Neuronal stem cell (in vitro differentiated cells): ENCODE measurements at regions not wholly inside any gene's neighbourhood (a gene's known extent, or its start where the extent isn't known, plus 50 kb on each side); places are given as distances from the start of the nearest gene placed in this dataset.

ENCODE experiments used
- DNase-seq: peaks from one replicate; pipeline ENCODE4 v3.0.0-alpha.2; 2013; ENCODE audit warnings: low spot score
- H2AFZ ChIP-seq: one replicate; pipeline ENCODE4 v1.6.1; 2013; ENCODE audit warnings: mild to moderate bottlenecking, low read length, inconsistent platforms
- H2AK5ac ChIP-seq: 2 replicates; pipeline ENCODE4 v1.6.1; 2013; ENCODE audit warnings: low read depth, mild to moderate bottlenecking, inconsistent platforms, low read length, moderate library complexity, mixed read lengths
- H2BK120ac ChIP-seq: 2 replicates; pipeline ENCODE4 v1.6.1; 2013; ENCODE audit warnings: low read depth, mild to moderate bottlenecking, inconsistent platforms, low read length, moderate library complexity, mixed read lengths
- H2BK12ac ChIP-seq: one replicate; pipeline ENCODE4 v1.6.1; 2013; ENCODE audit warnings: low read length, inconsistent platforms
- H2BK15ac ChIP-seq: 2 replicates; pipeline ENCODE4 v1.6.1; 2013; ENCODE audit warnings: mild to moderate bottlenecking, low read length, inconsistent platforms, mixed read lengths
- H2BK5ac ChIP-seq: one replicate; pipeline ENCODE4 v1.6.1; 2013; ENCODE audit warnings: inconsistent platforms, mild to moderate bottlenecking, low read length, moderate library complexity
- H3K14ac ChIP-seq: one replicate; pipeline ENCODE4 v1.6.1; 2013; ENCODE audit warnings: low read length, inconsistent platforms
- H3K18ac ChIP-seq: 2 replicates; pipeline ENCODE4 v1.6.1; 2013; ENCODE audit warnings: low read length, inconsistent platforms
- H3K23ac ChIP-seq: 2 replicates; pipeline ENCODE4 v1.6.1; 2013; ENCODE audit warnings: low read depth, mild to moderate bottlenecking, mixed read lengths, low read length, inconsistent platforms; ENCODE audit not compliant: poor library complexity
- H3K27ac ChIP-seq: replicated peaks from 3 replicates; pipeline ENCODE4 v1.5.1; 2013; ENCODE audit warnings: low read length, inconsistent platforms
- H3K27me3 ChIP-seq, 3 experiments: 2 replicates each; pipeline ENCODE4 v1.6.1; 2013; ENCODE audit warnings: low read length in 3 of 3, mild to moderate bottlenecking in 2 of 3, inconsistent platforms in 1 of 3, low read depth in 1 of 3, mixed read lengths in 1 of 3, moderate library complexity in 1 of 3; ENCODE audit not compliant: control insufficient read depth in 3 of 3, insufficient read depth in 3 of 3
- H3K36me3 ChIP-seq, 2 donors: replicated peaks in 1 of 2; 2 replicates each; pipeline ENCODE4 v1.6.1; 2013; ENCODE audit warnings: low read length in 2 of 2; ENCODE audit not compliant: control insufficient read depth in 2 of 2, insufficient read depth in 2 of 2
- H3K4ac ChIP-seq: 2 replicates; pipeline ENCODE4 v1.6.1; 2013; ENCODE audit warnings: inconsistent platforms, mild to moderate bottlenecking, low read length, moderate library complexity
- H3K4me1 ChIP-seq, 2 donors: 1 replicate in 1 of 2; 2 replicates in 1 of 2; pipeline ENCODE4 v1.6.1; 2013; ENCODE audit warnings: low read length in 2 of 2, low read depth in 1 of 2; ENCODE audit not compliant: control insufficient read depth in 2 of 2, insufficient read depth in 1 of 2
- H3K4me2 ChIP-seq: one replicate; pipeline ENCODE4 v1.6.1; 2013; ENCODE audit warnings: mild to moderate bottlenecking, low read length, inconsistent platforms; ENCODE audit not compliant: insufficient read depth, poor library complexity, severe bottlenecking
- H3K4me3 ChIP-seq, 2 donors: 2 replicates each; pipeline ENCODE4 v1.5.1; 2013; ENCODE audit warnings: low read length in 2 of 2, mild to moderate bottlenecking in 2 of 2, inconsistent platforms in 1 of 2, moderate library complexity in 1 of 2
- H3K79me1 ChIP-seq: one replicate; pipeline ENCODE4 v1.6.1; 2013; ENCODE audit warnings: low read depth, mild to moderate bottlenecking, inconsistent platforms, low read length, moderate library complexity
- H3K9ac ChIP-seq: one replicate; pipeline ENCODE4 v1.6.1; 2013; ENCODE audit warnings: mild to moderate bottlenecking, low read depth, low read length, inconsistent platforms; ENCODE audit not compliant: poor library complexity
- H3K9me3 ChIP-seq, 2 donors: replicated peaks in 1 of 2; 2 replicates each; pipeline versions ENCODE3 to v1.6.1; 2013; ENCODE audit warnings: low read length in 2 of 2, mild to moderate bottlenecking in 2 of 2, inconsistent platforms in 1 of 2, low read depth in 1 of 2, mixed read lengths in 1 of 2, moderate library complexity in 1 of 2; ENCODE audit not compliant: control insufficient read depth in 2 of 2, insufficient read depth in 1 of 2
- H4K8ac ChIP-seq: one replicate; pipeline ENCODE4 v1.6.1; 2013; ENCODE audit warnings: low read depth, mild to moderate bottlenecking, inconsistent platforms, low read length, moderate library complexity
- H4K91ac ChIP-seq: one replicate; pipeline ENCODE4 v1.6.1; 2013; ENCODE audit warnings: low read length, low read depth, mild to moderate bottlenecking, inconsistent platforms; ENCODE audit not compliant: poor library complexity
- WGBS, 2 donors: extraction: QIAGEN DNeasy Blood & Tissue Kit; methylation state at CpG; one replicate each; pipeline ENCODE4 v1.1.7; 2013; ENCODE audit warnings: missing lambda C conversion rate in 2 of 2, mixed read lengths in 1 of 2; ENCODE audit not compliant: insufficient read length in 2 of 2, insufficient replicate concordance in 1 of 2; ENCODE audit errors: extremely low coverage in 2 of 2; 5-methylcytosine and 5-hydroxymethylcytosine counted together

DNA sequence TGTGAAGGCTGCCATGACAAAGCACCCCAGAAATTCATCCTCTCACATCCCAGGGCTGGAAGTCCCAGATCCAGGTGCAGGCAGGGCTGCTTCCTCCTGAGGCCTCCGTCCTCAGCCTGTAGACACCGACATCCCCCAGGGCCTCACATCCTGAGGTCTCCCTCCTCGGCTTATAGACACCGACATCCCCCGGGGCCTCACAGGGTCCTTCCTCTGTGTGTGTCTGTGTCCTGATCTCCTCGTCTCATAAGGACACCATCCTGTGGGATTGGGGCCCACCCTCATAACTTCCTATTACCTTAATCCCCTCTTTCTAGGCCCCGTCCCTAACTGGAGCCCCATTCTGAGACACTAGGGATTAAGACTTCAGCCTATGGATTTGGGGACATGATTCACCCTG, 92.0 kb upstream of the SNTG2 start:
- Histone ChIP-seq H3K27ac (no peak overlapping the region), H2BK120ac (no peak overlapping the region), H3K4me3 (no peak overlapping the region), H3K4me2 (no peak overlapping the region), H2AK5ac (no peak overlapping the region), H3K27me3 (peaks cover 0 to 7% (median 0%) of the 10 kb centered on the region in 3 experiments), H3K23ac (no peak overlapping the region), H3K36me3 (no peaks in the 10 kb centered on the region), H3K4me1 (peaks cover 0 to 2% of the 10 kb centered on the region in 2 donors), H3K9ac (no peak overlapping the region), H3K14ac (no peak overlapping the region), H4K91ac (no peak overlapping the region), H3K4ac (no peak overlapping the region), H2BK15ac (no peak overlapping the region), H3K9me3 (no peaks in the 10 kb centered on the region), H2BK12ac (no peak overlapping the region), H2AFZ (no peak overlapping the region), H3K79me1 (no peaks in the 10 kb centered on the region), H4K8ac (no peak overlapping the region), H2BK5ac (no peak overlapping the region), H3K18ac (no peak overlapping the region)
- no CpG with 5 or more reads among the region's 7 CpGs for WGBS, 2 donors
- no peak for DNase-seq

DNA sequence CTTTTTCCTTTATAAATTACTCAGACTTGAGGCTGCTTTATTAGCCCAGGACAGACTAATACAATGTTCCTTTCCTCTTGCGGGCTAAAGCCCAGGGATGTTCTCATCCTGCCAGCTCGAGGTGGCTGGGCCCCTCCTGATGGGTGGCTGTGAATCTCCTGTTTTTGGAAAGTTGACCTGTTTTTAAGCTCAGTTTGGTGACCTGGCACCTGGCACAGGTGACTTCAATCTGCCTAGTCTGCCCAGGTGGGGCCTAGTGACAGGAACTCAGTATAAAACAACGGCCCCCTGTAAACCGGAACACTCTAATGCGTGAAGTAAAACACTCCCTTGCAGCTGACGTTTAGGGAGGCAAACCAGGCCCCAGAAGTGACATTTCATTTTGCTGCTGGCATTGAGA, 92.7 kb upstream of the SNTG2 start:
- Histone ChIP-seq H2BK15ac (no peak overlapping the region), H3K4ac (no peak overlapping the region), H3K79me1 (no peaks in the 10 kb centered on the region), H2BK5ac (no peak overlapping the region), H3K14ac (no peak overlapping the region), H4K91ac (no peak overlapping the region), H4K8ac (no peak overlapping the region), H3K23ac (no peak overlapping the region), H3K18ac (no peak overlapping the region), H3K9me3 (no peaks in the 10 kb centered on the region), H3K4me3 (no peak overlapping the region), H3K27me3 (peaks cover 0 to 7% (median 0%) of the 10 kb centered on the region in 3 experiments), H2AK5ac (no peak overlapping the region), H3K4me2 (no peak overlapping the region), H3K27ac (no peak overlapping the region), H2AFZ (no peak overlapping the region), H3K9ac (no peak overlapping the region), H3K4me1 (peaks cover 0 to 2% of the 10 kb centered on the region in 2 donors), H3K36me3 (no peaks in the 10 kb centered on the region), H2BK120ac (no peak overlapping the region), H2BK12ac (no peak overlapping the region)
- no CpG with 5 or more reads among the region's 6 CpGs for WGBS, 2 donors
- DNase-seq = no peak

DNA sequence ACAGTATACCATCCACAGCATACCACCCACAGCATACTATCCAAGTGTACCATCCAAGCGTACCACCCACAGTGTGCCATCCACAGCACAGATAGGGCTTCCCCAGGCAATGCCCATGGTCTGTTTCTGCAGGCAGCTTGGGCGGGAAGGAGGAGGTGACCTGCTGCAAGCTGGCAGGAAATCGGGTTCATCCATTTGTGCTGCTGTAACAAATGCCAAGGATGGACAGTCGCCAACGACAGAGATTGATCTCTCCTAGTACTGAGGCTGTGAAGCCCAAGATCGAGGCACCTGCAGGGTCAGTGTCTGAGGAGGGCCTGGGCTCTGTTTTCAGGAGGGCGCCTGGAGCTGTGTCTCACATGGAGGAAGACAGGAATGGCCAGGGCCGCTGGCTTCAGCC, 93.6 kb upstream of the SNTG2 start:
- Histone ChIP-seq H3K23ac (peak overlapping the region; percentile 3), H3K14ac (no peak overlapping the region), H4K8ac (no peak overlapping the region), H3K36me3 (no peaks in the 10 kb centered on the region), H3K18ac (no peak overlapping the region), H2BK5ac (no peak overlapping the region), H3K9me3 (no peaks in the 10 kb centered on the region), H3K9ac (no peak overlapping the region), H3K27me3 (peaks cover 0 to 7% (median 0%) of the 10 kb centered on the region in 3 experiments), H2BK12ac (no peak overlapping the region), H2BK120ac (no peak overlapping the region), H2AFZ (no peak overlapping the region), H3K4me2 (no peak overlapping the region), H2BK15ac (no peak overlapping the region), H3K27ac (no peak overlapping the region), H4K91ac (no peak overlapping the region), H3K4me1 (peaks cover 0 to 2% of the 10 kb centered on the region in 2 donors), H2AK5ac (no peak overlapping the region), H3K79me1 (no peaks in the 10 kb centered on the region), H3K4ac (no peak overlapping the region), H3K4me3 (no peak overlapping the region)
- DNase-seq = no peak
- no CpG with 5 or more reads among the region's 8 CpGs for WGBS, 2 donors

GRCh38 chr2:856456-856855, 94.2 kb upstream of the SNTG2 start:
- H3K4me2 ChIP-seq = no peak overlapping the region
- no peak overlapping the region for H3K23ac ChIP-seq
- H2BK15ac ChIP-seq = no peak overlapping the region
- no peak overlapping the region for H2BK5ac ChIP-seq
- DNase-seq = no peak
- H2AFZ ChIP-seq = no peak overlapping the region
- no peaks in the 10 kb centered on the region for H3K36me3 ChIP-seq
- no peak overlapping the region for H3K4ac ChIP-seq
- no peaks in the 10 kb centered on the region for H3K9me3 ChIP-seq
- no peak overlapping the region for H4K91ac ChIP-seq
- no CpG with 5 or more reads among the region's 5 CpGs for WGBS, 2 donors
- H3K27ac ChIP-seq = no peak overlapping the region
- H3K4me1 ChIP-seq = no peaks in the 10 kb centered on the region
- H3K9ac ChIP-seq = no peak overlapping the region
- H2BK120ac ChIP-seq = no peak overlapping the region
- no peak overlapping the region for H2BK12ac ChIP-seq
- H4K8ac ChIP-seq = no peak overlapping the region
- H3K27me3 ChIP-seq = peaks cover 0 to 7% (median 0%) of the 10 kb centered on the region in 3 experiments
- no peak overlapping the region for H2AK5ac ChIP-seq
- no peaks in the 10 kb centered on the region for H3K79me1 ChIP-seq
- no peak overlapping the region for H3K14ac ChIP-seq
- no peak overlapping the region for H3K4me3 ChIP-seq
- no peak overlapping the region for H3K18ac ChIP-seq
